ENCODE measurements at regions not wholly inside any gene's neighbourhood (a gene's known extent, or its start where the extent isn't known, plus 50 kb on each side); places are given as distances from the start of the nearest gene placed in this dataset.

GRCh38 chr1:112263042-112263441, 133.0 kb upstream of the CTTNBP2NL start:
- TF ChIP-seq CTCF (IDR thresholded peaks at IDR 0.05; ENCODE audit: low read depth, low read length, missing control alignments) = no peak
- H3K4me3 ChIP-seq (replicated peaks; ENCODE audit: low read depth, low read length) = no peak overlapping the region
- DNase-seq (ENCODE audit: extremely low read depth, low read depth) = no peak

GRCh38 chr1:112263453-112263852, 132.6 kb upstream of the CTTNBP2NL start:
- DNase-seq (ENCODE audit: extremely low read depth, low read depth) = peak; percentile 2
- no peak overlapping the region for H3K4me3 ChIP-seq (replicated peaks; ENCODE audit: low read depth, low read length)
- TF ChIP-seq CTCF (IDR thresholded peaks at IDR 0.05; ENCODE audit: low read depth, low read length, missing control alignments) = no peak

- TF ChIP-seq CTCF (IDR thresholded peaks at IDR 0.05; ENCODE audit: low read depth, low read length, missing control alignments) = no peak
- no peak for DNase-seq (ENCODE audit: extremely low read depth, low read depth)
- H3K4me3 ChIP-seq (replicated peaks; ENCODE audit: low read depth, low read length) = no peak overlapping the region
Measured at GRCh38 chr1:112264010-112264409, 132.0 kb upstream of the CTTNBP2NL start.

- no peak for TF ChIP-seq CTCF (IDR thresholded peaks at IDR 0.05; ENCODE audit: low read depth, low read length, missing control alignments)
- H3K4me3 ChIP-seq (replicated peaks; ENCODE audit: low read depth, low read length) = no peak overlapping the region
- no peak for DNase-seq (ENCODE audit: extremely low read depth, low read depth)
Measured at GRCh38 chr1:112264553-112264952, 131.5 kb upstream of the CTTNBP2NL start.

GRCh38 chr1:112265931-112266330, 130.1 kb upstream of the CTTNBP2NL start:
- no peak for DNase-seq (ENCODE audit: extremely low read depth, low read depth)
- TF ChIP-seq CTCF (IDR thresholded peaks at IDR 0.05; ENCODE audit: low read depth, low read length, missing control alignments) = no peak
- H3K4me3 ChIP-seq (replicated peaks; ENCODE audit: low read depth, low read length) = no peak overlapping the region

GRCh38 chr1:112267206-112267605, 128.8 kb upstream of the CTTNBP2NL start:
- no peak for TF ChIP-seq CTCF (IDR thresholded peaks at IDR 0.05; ENCODE audit: low read depth, low read length, missing control alignments)
- no peak overlapping the region for H3K4me3 ChIP-seq (replicated peaks; ENCODE audit: low read depth, low read length)
- no peak for DNase-seq (ENCODE audit: extremely low read depth, low read depth)

GRCh38 chr1:112267929-112268328, 128.1 kb upstream of the CTTNBP2NL start:
- TF ChIP-seq CTCF (IDR thresholded peaks at IDR 0.05; ENCODE audit: low read depth, low read length, missing control alignments) = no peak
- no peak overlapping the region for H3K4me3 ChIP-seq (replicated peaks; ENCODE audit: low read depth, low read length)
- DNase-seq (ENCODE audit: extremely low read depth, low read depth) = no peak
